IMR-90 (cell line): ENCODE measurements at regions not wholly inside any gene's neighbourhood (a gene's known extent, or its start where the extent isn't known, plus 50 kb on each side); places are given as distances from the start of the nearest gene placed in this dataset.

Source experiments
- ATAC-seq: fragments of 200-7000 bp; cut with Tn5 transposase; 2 replicates; pipeline ENCODE4 v1.9.1; 2020; ENCODE audit warnings: low read depth, mild to moderate bottlenecking, moderate library complexity
- BruUV-seq: library from RNA; stranded (reverse); fragments of 400-500 nt; replicated peaks from 2 replicates; lab custom pipeline; 2021; lab: Mats Ljungman, UMichigan
- CTCF ChIA-PET: fragments of 300-600 bp; formaldehyde crosslinking; extraction: SDS; loops from one replicate; lab custom pipeline; 2021; ENCODE audit warnings: antibody characterized with exemption; lab: Yijun Ruan, JAX
- POLR2A ChIA-PET: fragments of 300-600 bp; sonication (Branson Sonifier 250); formaldehyde crosslinking; loops from one replicate; lab custom pipeline; 2022; ENCODE audit warnings: antibody characterized with exemption; ENCODE audit not compliant: unreplicated experiment; lab: Charles Lee
- DNase-seq: peaks from one replicate; pipeline ENCODE4 v3.0.0; 2013
- H2AFZ ChIP-seq: replicated peaks from 2 replicates; pipeline ENCODE3; 2013; ENCODE audit warnings: low read length, mild to moderate bottlenecking; ENCODE audit not compliant: poor library complexity
- H2AK5ac ChIP-seq: 2 replicates; pipeline ENCODE4 v1.6.1; 2013; ENCODE audit warnings: low read depth, low read length, inconsistent platforms
- H2AK9ac ChIP-seq: replicated peaks from 2 replicates; pipeline ENCODE3; 2013; ENCODE audit warnings: mild to moderate bottlenecking, low read depth, low read length, moderate library complexity; ENCODE audit not compliant: poor library complexity
- H2BK120ac ChIP-seq: 2 replicates; pipeline ENCODE4 v1.6.1; 2013; ENCODE audit warnings: low read depth, low read length, inconsistent platforms
- H2BK15ac ChIP-seq: 3 replicates; pipeline ENCODE4 v1.6.1; 2013; ENCODE audit warnings: low read depth, low read length, inconsistent platforms
- H2BK20ac ChIP-seq: 2 replicates; pipeline ENCODE4 v1.6.1; 2013; ENCODE audit warnings: low read depth, mild to moderate bottlenecking, inconsistent platforms, low read length, moderate library complexity
- H2BK5ac ChIP-seq: 2 replicates; pipeline ENCODE4 v1.6.1; 2013; ENCODE audit warnings: mild to moderate bottlenecking, low read depth, low read length, inconsistent platforms; ENCODE audit not compliant: poor library complexity, severe bottlenecking
- H3K14ac ChIP-seq: replicated peaks from 2 replicates; pipeline ENCODE4 v1.6.1; 2013; ENCODE audit warnings: low read depth, low read length, inconsistent platforms
- H3K18ac ChIP-seq: 2 replicates; pipeline ENCODE4 v1.6.1; 2013; ENCODE audit warnings: low read depth, low read length, control low read depth
- H3K23ac ChIP-seq: 2 replicates; pipeline ENCODE4 v1.6.1; 2013; ENCODE audit warnings: low read depth, low read length, inconsistent platforms
- H3K27ac ChIP-seq: 2 replicates; pipeline ENCODE4 v1.5.1; 2013; ENCODE audit warnings: mild to moderate bottlenecking, control low read depth, low read length; ENCODE audit not compliant: insufficient read depth
- H3K27me3 ChIP-seq: 2 replicates; pipeline ENCODE4 v1.6.1; 2013; ENCODE audit warnings: low read length; ENCODE audit not compliant: control insufficient read depth, insufficient read depth
- H3K36me3 ChIP-seq: 2 replicates; pipeline ENCODE4 v1.6.1; 2013; ENCODE audit warnings: low read length, mixed read lengths; ENCODE audit not compliant: control insufficient read depth, insufficient read depth
- H3K4ac ChIP-seq: 2 replicates; pipeline ENCODE4 v1.6.1; 2013; ENCODE audit warnings: low read depth, low read length, inconsistent platforms
- H3K4me1 ChIP-seq: 2 replicates; pipeline ENCODE4 v1.6.1; 2013; ENCODE audit warnings: low read length, mixed read lengths; ENCODE audit not compliant: control insufficient read depth, insufficient read depth
- H3K4me2 ChIP-seq: 2 replicates; pipeline ENCODE4 v1.6.1; 2013; ENCODE audit warnings: low read depth, mild to moderate bottlenecking, control low read depth, low read length, moderate library complexity
- H3K4me3 ChIP-seq: 2 replicates; pipeline ENCODE4 v1.5.1; 2013; ENCODE audit warnings: low read depth, mild to moderate bottlenecking, control low read depth, low read length, moderate library complexity; ENCODE audit not compliant: insufficient read depth
- H3K56ac ChIP-seq: 2 replicates; pipeline ENCODE4 v1.6.1; 2013; ENCODE audit warnings: low read length, inconsistent platforms; ENCODE audit not compliant: insufficient read depth; ENCODE audit errors: extremely low read depth
- H3K79me1 ChIP-seq, 2 experiments: 2 replicates each; pipeline ENCODE4 v1.6.1; 2013; ENCODE audit warnings: low read length in 2 of 2, inconsistent platforms in 1 of 2, low read depth in 1 of 2
- H3K9ac ChIP-seq: 2 replicates; pipeline ENCODE4 v1.6.1; 2013; ENCODE audit warnings: low read depth, low read length, control low read depth
- H3K9me1 ChIP-seq: 2 replicates; pipeline ENCODE4 v1.6.1; 2013; ENCODE audit warnings: low read length, inconsistent platforms; ENCODE audit not compliant: insufficient read depth
- H3K9me3 ChIP-seq: 2 replicates; pipeline ENCODE4 v1.6.1; 2013; ENCODE audit warnings: low read length; ENCODE audit not compliant: control insufficient read depth, insufficient read depth
- H4K20me1 ChIP-seq: 2 replicates; pipeline ENCODE4 v1.6.1; 2013; ENCODE audit warnings: low read length, inconsistent platforms; ENCODE audit not compliant: insufficient read depth
- H4K5ac ChIP-seq: 2 replicates; pipeline ENCODE4 v1.6.1; 2013; ENCODE audit warnings: mild to moderate bottlenecking, low read depth, low read length, control low read depth
- H4K8ac ChIP-seq, 2 experiments: 2 replicates each; pipeline ENCODE4 v1.6.1; 2013; ENCODE audit warnings: low read depth in 2 of 2, low read length in 2 of 2, control low read depth in 1 of 2, inconsistent platforms in 1 of 2
- H4K91ac ChIP-seq: 2 replicates; pipeline ENCODE4 v1.6.1; 2013; ENCODE audit warnings: low read depth, low read length, inconsistent platforms; ENCODE audit not compliant: insufficient read depth
- BHLHE40 ChIP-seq: fragments of 150-350 bp; IDR thresholded peaks from 2 replicates; pipeline ENCODE4 v1.6.1; 2016; ENCODE audit warnings: mild to moderate bottlenecking, low read depth, low read length
- CEBPB ChIP-seq: IDR thresholded peaks from 2 replicates; pipeline ENCODE4 v1.6.1; 2012; ENCODE audit warnings: low read depth, low read length, improper control_type of control experiment
- CHD1 ChIP-seq: IDR thresholded peaks from 2 replicates; pipeline ENCODE4 v1.6.1; 2012; ENCODE audit warnings: low read depth, low read length, improper control_type of control experiment
- ELK1 ChIP-seq: fragments of 150-350 bp; IDR thresholded peaks from 2 replicates; pipeline ENCODE4 v1.6.1; 2016; ENCODE audit warnings: low read depth, mild to moderate bottlenecking, low read length, moderate library complexity, borderline replicate concordance
- MAFK ChIP-seq: IDR thresholded peaks from 2 replicates; pipeline ENCODE4 v1.6.1; 2012; ENCODE audit warnings: low read depth, low read length, improper control_type of control experiment
- MAZ ChIP-seq: IDR thresholded peaks from 2 replicates; pipeline ENCODE4 v1.6.1; 2012; ENCODE audit warnings: low read depth, mild to moderate bottlenecking, low read length, improper control_type of control experiment, moderate library complexity, borderline replicate concordance
- MXI1 ChIP-seq: IDR thresholded peaks from 2 replicates; pipeline ENCODE4 v1.6.1; 2012; ENCODE audit warnings: low read depth, mild to moderate bottlenecking, low read length, moderate library complexity, borderline replicate concordance
- NFE2L2 ChIP-seq: fragments of 150-350 bp; IDR thresholded peaks from 2 replicates; pipeline ENCODE4 v1.6.1; 2016; ENCODE audit warnings: low read depth, mild to moderate bottlenecking, low read length
- POLR2A ChIP-seq: IDR thresholded peaks from 2 replicates; pipeline ENCODE4 v1.6.1; 2012; ENCODE audit warnings: mild to moderate bottlenecking, low read depth, low read length
- RAD21 ChIP-seq: IDR thresholded peaks from 2 replicates; pipeline ENCODE4 v1.6.1; 2012; ENCODE audit warnings: low read length, improper control_type of control experiment
- RCOR1 ChIP-seq: IDR thresholded peaks from 2 replicates; pipeline ENCODE4 v1.6.1; 2012; ENCODE audit warnings: mild to moderate bottlenecking, low read length, improper control_type of control experiment; ENCODE audit not compliant: insufficient replicate concordance
- RFX5 ChIP-seq: IDR thresholded peaks from 2 replicates; pipeline ENCODE4 v1.8.0; 2012; ENCODE audit warnings: low read depth, mild to moderate bottlenecking, low read length, moderate library complexity
- SMC3 ChIP-seq: fragments of 150-350 bp; IDR thresholded peaks from 2 replicates; pipeline ENCODE4 v1.6.1; 2016; ENCODE audit warnings: low read depth, mild to moderate bottlenecking, antibody characterized with exemption, low read length, moderate library complexity
- WGBS, 2 experiments: methylation state at CpG; one replicate each; pipeline versions ENCODE4 v1.1.5 to v1.1.7; 2013; ENCODE audit warnings: missing lambda C conversion rate in 2 of 2; ENCODE audit not compliant: insufficient read length in 1 of 2; ENCODE audit errors: extremely low coverage in 2 of 2; 5-methylcytosine and 5-hydroxymethylcytosine counted together
- dilution Hi-C: fragments of 300-500 bp; cut with HindIII; formaldehyde crosslinking; loops from one replicate; pipeline ENCODE4 v1.14.3; 2018; ENCODE audit warnings: low sequenced_read_pairs; ENCODE audit not compliant: unreplicated experiment
- in situ Hi-C: fragments of 300-500 bp; cut with MboI; formaldehyde crosslinking; loops from 3 replicates; pipeline ENCODE4 v1.14.3; 2019; ENCODE audit warnings: low sequenced_read_pairs, inconsistent platforms, mixed read lengths
- intact Hi-C: fragments of 100-400 bp; cut with micrococcal nuclease; formaldehyde crosslinking; loops from 2 replicates; pipeline ENCODE4 v1.10.0; 2022

GRCh38 chr22:36087784-36088183 is 59.2 kb upstream of the RBFOX2 start:
- no peak overlapping the region for H3K14ac ChIP-seq
- peaks cover 7% of the 10 kb centered on the region; the same call in 1 of the 2 replicates for H3K9me1 ChIP-seq

More at GRCh38 chr22:36087784-36088183, 59.2 kb upstream of the RBFOX2 start:
- Histone ChIP-seq H3K79me1 (no peaks in the 10 kb centered on the region), H2BK5ac (no peak overlapping the region), H3K23ac (no peak overlapping the region), H2BK120ac (no peak overlapping the region), H3K56ac (no peak overlapping the region), H4K5ac (no peak overlapping the region), H2AK9ac (no peak overlapping the region), H4K91ac (no peak overlapping the region), H3K9me3 (no peaks in the 10 kb centered on the region), H4K8ac (no peak overlapping the region), H3K4me3 (no peak overlapping the region), H2BK20ac (no peak overlapping the region), H3K4ac (no peak overlapping the region), H3K18ac (no peak overlapping the region), H4K20me1 (no peaks in the 10 kb centered on the region), H3K27me3 (no peaks in the 10 kb centered on the region), H3K4me1 (no peaks in the 10 kb centered on the region), H2BK15ac (no peak overlapping the region), H3K36me3 (no peaks in the 10 kb centered on the region), H3K4me2 (no peak overlapping the region), H3K9ac (no peak overlapping the region), H2AFZ (no peak overlapping the region), H3K27ac (no peak overlapping the region), H2AK5ac (no peak overlapping the region)
- BruUV-seq: no TSS peak
- DNase-seq (no peak), ATAC-seq (no peak)
- no CpG with 5 or more reads among the region's 5 CpGs for WGBS, 2 experiments
- POLR2A ChIA-PET: no interaction called here
- intact Hi-C loops: no loop called here
- in situ Hi-C loops: no loop called here
- CTCF ChIA-PET: interaction anchor here (0.6 to 1.5 kb wide), 2 partner anchors 21 to 157 kb away, joined by 3 to 4 read pairs; no protein-coding TSS in a partner anchor
- dilution Hi-C loops: no loop called here
- no peak for TF ChIP-seq SMC3
- no peak for TF ChIP-seq POLR2A
- no peak for TF ChIP-seq MAFK
- no peak for TF ChIP-seq RFX5
- no peak for TF ChIP-seq CEBPB
- no peak for TF ChIP-seq BHLHE40
- no peak for TF ChIP-seq ELK1
- TF ChIP-seq RAD21: no peak
- TF ChIP-seq RCOR1: no peak
- no peak for TF ChIP-seq NFE2L2
- TF ChIP-seq MXI1: no peak
- TF ChIP-seq MAZ: no peak
- no peak for TF ChIP-seq CHD1
